ENCODE measurements at regions not wholly inside any gene's neighbourhood (a gene's known extent, or its start where the extent isn't known, plus 50 kb on each side); places are given as distances from the start of the nearest gene placed in this dataset.

DNA sequence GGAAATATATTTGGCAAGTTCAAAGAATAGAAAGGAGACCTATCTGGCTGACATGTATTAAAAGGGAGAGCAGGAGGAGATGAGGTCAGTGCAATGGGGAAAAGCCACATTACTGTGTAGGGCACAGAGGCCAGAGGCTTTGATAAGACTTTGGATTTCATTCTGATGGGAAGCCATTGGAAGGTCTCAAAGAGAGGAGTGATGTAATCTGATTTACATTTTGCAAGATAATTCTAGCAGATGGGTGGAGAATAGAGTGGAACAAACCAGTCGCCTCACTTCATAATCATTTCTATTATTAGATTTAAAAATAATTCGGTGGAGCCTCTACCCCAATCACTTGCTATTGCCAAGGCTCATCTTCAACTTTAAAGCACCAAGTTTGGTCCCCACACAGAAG lies 278.4 kb upstream of the ZC3H12C start:
- no peak for DNase-seq

DNA sequence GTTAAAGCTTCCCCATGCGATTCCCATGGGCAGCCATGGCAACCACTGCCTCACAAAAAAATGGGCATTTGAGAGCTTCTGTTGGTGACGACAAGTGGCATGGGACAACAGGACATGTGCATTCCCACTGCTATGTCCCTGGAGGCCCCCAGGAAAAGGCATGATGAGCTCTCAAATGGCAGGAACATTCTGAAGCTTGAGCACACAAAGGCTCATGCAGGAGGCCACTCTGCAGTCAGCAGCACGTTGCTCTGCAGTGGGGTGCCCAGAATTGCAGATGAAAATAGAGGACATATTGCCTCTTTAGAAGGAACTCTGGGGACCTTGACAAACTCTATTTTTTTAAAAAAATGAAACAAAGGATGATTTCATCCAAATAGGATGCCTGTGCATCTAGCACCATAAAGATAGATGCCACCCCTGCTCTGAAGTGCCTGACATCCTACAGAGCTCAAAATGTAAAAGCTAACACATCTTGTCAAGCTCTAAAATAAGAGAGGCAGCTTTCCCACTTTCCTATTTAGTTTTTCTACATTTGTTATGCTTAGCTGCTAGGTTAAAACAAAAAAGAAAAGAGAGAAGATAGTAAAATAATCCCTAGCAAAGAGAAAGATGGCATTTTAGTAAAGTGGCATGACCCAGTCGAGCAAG lies 277.6 kb upstream of the ZC3H12C start:
- DNase-seq: no peak

DNA sequence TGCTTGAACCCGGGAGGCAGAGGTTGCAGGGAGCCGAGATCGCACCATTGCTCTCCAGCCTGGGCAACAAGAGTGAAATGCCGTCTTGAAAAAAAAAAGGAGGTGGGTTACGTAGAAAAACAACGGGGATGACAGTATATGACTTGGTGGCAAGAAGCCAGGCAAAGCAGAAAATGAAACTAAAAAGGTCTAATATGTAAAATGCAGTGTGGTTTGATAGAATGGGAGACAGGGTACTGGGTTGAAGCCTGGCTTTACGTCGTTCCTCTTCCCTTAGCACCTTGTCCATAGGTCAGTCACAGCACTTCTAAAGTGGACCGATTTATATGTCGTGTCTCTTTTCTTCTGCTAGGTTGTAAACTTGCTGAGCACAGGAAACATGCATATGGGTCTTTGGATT lies 274.9 kb upstream of the ZC3H12C start:
- no peak for DNase-seq

DNA sequence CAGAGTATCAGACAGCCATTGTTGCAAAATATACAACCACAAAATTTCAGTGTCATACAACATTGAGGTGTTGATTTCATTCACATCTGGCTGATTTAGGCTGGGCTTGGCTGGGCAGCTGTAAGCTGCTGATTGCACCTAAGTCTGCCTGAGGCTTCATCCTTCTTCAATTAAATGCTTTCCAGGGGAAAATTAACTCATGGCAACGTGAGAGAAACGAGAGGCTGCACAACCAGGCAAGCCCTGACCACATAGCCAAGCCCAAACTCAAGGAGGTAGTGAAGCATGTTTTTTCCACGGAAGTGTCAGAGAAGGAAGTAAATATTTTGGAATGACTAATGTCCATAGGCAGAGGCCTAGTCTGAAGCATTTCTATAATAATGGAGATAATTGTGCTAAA lies 273.8 kb upstream of the ZC3H12C start:
- DNase-seq: no peak

DNA sequence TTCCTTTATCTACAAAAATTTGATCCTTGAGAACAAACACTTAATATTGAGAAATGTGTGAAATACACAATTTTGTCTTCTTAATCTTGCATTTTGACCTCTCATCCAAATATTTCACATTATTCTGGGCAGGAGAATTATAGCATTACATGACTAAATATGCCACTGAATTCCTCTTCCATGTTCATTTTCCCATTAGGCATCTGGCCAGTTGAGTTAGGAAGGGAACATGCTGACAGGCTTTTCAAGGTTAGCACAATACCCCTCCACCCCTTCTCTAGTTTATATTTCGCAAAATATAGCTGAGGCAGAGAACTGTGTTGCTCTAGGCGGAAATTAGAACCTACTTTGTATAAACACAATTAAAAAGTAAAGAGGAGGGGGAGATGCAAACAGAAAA lies 271.7 kb upstream of the ZC3H12C start:
- no peak for DNase-seq

DNA sequence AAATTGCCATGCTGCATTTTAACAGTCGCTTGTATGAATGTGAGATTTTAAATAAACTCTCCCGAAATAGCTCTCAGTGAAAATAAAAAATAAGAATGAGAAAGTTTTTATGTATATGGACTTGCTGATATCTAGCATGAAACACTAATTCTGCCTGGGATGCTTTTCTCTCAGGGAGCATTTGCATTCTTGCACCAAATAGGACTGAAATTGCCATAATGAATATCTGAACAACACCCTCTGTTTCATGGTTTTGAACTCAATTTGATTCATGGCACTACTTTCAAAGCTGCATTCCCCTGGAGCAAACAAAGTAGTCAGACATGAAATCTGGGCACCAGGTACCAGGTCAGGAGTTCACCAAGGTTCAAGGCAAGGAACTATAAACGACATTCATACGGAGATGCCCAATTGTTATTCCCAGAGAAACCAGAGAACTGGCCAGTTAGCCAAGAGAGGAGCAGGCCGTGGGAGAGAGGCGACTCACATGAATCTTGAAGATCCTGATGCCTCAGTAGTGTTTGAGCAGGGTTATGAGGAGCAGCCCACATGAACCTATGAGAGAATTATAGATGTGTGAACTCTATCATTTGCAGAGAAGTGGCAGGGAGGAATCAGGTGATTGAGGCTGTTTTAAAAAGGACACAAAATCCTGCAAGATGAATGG lies 270.6 kb upstream of the ZC3H12C start:
- DNase-seq: no peak

DNA sequence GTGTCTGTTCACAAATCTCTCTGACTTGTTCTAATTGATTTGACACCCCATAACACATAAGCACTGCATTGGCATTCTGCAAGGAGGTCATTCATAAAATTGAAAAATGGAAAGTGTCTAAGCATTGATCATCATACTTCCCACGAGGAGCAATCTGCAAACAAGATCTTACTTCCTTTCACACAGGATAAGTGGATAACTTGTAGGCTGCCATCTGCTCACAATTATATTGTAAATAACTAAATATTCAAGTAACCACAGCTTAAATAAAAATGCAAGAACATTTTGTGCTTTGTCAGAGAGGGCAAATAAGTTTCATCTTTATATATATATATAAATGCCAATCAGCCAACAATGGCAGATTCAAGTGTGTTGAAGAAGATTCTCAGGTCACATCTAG lies 264.8 kb upstream of the ZC3H12C start:
- no peak for DNase-seq

DNA sequence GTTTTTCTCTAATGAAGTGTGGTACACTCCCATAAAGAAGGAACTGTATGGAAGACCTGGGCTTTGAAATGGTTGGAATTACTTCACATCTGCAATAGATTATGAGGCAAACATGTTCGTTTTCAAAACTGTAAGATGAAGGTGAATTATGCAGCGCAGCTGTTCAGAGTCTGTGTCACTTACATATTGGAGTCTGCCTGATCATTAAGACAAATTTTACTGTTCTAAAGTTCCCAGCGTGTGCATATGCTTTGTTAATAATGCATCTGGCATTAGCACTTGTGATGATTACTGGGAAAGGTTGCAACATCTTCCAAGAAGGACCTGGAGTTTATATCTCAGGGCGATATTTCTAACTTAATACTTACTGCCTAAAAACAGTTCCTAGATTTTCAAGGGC lies 255.2 kb upstream of the ZC3H12C start:
- no peak for DNase-seq

DNA sequence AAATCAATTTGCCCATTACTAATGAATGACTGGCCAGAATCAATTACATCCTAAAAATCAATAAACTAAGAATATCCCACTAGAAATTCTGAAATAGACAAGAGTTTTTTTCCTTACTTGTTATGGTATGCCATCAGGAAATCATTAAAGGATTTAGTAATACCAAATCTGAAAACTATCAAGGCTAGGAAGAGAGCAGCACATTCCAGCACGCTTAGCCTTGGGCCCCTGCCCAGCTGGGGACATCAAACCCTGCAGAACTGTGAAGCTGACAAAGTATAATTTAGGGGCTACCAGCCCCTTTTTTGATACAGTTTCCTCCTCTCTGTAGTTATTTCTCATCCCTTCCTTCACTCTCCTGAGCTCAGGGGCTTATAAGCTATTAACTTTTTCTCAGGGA lies 247.8 kb upstream of the ZC3H12C start:
- no peak for DNase-seq

DNA sequence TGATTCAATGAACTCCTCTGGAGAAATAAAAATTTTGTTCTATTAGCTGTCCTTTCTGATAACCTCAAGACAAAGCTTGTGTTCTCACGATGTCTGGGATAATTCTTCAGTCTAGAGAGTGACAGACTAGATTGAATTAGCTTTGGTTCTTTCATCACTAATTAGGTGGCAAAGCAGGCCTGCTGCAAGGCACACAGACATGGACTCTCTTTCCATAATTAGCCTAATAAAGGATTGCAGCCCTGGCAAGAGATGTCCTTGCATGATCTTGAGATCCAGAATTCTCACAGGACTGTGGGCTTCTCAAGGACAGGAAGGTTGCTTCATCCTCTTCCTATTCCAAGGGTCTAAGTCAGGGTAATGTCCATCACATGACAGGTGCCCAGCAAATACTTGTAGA lies 245.6 kb upstream of the ZC3H12C start:
- DNase-seq: no peak

DNA sequence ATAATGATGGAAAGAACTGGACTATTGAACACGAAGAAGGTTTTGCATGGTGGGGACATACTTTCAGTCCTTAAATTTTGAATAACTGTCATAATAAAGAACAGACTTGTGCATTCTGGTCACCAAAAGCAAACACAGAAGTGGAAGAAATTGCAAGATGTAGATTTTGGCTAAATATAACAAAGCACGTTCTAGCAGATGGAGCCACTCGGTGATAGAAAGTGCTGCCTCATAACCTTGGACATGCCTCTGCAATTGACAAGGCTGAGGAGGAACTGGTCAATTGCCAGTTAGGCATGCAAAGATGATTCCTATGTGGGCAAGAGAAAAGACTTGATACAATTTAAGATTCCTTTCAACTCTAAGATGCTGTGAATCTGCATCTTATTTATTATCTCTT lies 244.1 kb upstream of the ZC3H12C start:
- no peak for DNase-seq

DNA sequence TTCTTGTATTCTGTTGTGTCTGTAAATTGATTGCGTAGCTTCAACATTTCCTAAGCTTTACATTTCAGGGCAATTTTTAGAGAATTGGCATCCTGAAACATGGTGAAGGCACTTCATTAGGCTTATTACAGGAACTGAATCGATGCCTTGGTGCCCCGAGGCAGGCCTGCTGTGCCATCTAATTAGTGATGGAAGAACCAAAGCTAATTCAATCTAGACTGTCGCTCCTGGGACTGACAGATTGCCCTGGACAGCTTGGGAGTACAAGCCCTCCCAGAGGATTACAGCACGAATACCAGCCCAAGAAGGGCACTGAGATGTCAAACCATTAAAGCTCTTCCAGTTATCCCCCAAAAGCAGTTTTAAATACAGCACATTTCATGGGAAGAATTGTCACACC lies 243.2 kb upstream of the ZC3H12C start:
- no peak for DNase-seq

DNA sequence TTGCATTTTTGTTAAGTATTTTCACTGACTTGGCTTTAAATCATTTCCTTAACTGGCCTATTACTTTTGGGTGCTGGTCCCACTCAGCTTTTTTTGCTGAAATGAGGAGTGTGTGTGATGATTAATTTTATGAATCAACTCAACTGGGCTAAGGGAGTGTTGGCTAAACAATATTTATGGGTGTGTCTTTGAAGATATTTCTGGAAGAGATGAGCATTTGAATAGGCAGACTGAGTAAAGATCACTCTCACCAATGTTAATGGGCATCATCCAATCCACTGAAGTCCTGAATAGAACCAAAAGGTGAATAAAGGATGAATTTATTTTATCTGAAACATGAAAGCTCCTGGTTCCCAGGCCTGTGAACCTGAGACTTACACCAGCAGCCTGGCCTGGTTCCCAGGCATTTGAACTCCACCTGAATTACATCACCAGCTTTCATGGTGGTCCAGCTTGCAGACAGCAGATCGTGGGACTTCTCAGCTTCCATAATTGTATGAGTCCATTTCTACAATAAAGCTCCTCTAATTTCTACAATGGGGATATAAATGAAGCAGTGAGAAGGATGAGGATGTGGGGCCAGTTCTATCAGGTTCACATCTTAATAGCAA lies 241.3 kb upstream of the ZC3H12C start:
- DNase-seq: no peak

DNA sequence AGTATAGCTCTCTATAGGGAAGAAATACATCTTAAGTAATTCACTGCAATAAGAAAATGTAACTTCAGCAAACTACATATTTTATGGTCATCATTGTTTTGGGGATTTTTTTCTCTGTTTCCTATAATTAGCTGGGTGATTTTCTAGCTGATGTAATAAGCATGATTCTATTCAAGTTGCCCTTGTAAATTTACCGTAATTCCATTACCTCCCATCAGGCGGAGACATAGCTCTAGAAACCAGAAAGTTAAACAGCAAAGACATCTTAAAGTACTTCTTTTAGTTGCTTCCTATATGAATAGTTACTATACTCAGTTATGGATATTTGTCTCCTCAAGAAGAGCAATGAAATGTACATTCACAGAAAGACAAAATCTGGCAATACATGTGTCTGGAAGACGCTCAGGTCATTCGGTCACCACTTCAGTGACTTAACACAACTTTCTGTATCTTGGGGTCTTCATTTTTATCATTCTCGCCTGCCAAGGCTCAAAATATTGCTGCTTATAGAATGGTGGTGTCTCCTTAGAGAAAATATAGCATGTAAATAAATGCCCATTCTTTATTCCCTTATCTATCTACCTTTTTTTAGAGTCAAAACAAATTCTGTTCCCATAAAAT lies 239.9 kb upstream of the ZC3H12C start:
- DNase-seq: no peak

DNA sequence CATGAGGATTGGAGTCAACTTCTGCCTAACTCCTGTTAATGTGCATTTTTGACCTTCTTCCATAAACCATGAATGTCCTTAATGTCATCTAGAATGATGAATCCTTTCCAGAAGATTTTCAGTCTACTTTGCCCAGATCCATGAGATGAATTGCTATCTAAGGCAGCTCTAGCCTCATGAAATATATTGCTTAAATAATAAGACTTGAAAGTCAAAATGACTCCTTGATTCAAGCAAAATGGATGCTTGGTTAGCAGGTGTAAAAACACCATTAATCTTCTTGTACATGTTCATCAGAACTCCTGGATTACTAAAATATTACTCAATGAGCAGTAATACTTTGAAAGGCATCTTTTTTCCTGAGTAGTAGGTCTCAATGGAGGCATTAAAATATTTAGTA lies 238.5 kb upstream of the ZC3H12C start:
- no peak for DNase-seq

DNA sequence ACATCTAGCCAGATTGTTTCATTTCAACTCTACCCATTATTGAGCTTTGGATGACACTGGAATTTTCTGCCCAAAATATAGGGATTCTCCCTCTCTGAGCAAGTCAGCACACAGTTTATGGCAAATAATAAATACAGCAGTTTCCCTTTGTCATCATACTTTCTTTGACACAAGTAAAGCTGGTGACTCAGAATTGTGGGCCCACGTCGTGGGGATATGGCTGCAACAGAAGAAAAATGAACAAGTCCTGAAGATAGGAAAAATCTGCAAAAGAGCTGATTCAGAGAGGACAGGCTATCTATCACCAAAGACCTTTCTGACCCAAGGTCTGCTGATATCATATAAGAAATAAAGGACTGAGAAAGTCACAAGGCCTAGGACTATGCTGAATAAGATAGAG lies 236.3 kb upstream of the ZC3H12C start:
- DNase-seq: no peak

DNA sequence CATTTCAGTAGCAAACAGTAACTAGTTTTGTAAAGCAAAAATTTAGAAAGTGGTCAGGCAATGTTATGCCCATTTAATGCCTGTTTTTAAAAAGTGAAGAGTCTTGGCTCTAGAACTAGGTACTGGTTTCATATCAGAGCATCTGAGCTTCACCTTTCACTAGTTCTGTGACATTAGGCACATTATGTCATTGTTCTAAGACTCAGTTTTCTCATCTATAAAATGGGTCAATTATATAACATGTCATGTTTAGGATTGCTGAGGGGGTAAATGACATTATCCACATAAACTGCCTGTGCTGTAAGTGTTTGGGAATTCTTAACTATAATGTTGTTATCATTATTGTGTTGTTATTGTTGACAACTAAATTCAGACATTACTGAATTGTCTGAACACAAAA lies 235.6 kb upstream of the ZC3H12C start:
- no peak for DNase-seq

DNA sequence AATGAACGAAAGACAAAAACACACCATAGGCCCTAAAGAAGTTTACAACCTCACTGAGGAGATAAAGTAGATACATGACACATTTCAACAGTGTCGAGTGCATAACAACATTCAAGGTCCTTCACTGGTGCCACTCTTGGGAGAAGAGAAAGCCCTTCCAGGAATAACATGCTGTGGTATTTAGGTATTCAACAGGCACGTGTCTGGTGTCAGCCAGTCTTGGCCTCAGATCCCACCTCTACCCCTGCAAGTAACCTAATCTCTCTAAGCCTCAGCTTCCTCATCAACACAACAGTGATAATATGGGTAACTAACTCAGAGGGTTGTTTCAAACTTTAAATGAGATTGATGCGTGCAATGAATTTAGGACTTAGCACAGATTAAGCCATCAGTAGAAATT lies 235.0 kb upstream of the ZC3H12C start:
- DNase-seq: no peak

DNA sequence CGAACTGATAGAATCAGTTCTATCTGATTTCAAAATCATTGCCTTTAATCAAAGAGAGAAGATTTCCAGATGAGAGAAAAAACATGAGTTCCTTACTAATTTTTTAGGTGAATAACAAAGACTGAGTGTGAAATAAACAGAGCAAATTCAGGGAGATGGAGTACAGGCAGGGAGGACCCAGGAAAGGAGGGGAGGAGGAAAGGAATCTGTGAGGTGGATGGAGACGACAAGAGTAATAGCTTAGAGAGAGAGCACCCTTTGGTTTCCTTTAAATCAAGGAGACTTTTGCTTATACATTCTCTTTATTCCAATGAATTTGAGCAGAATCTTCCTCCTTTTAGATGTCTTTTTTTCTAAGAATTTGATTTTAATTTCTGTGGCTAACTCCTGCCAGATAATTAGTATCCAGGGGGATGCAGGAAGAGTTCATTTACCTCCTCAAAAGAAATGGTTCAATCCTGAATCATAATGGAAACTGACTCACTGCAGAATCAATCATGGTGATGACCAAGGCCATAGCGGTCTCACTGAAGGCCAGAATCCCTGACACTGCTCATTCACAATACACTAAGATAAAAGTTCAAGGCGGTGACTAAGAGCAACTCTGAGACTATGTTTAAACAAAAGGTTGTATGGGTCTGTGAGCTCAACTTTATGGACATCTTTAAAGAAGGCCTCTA lies 234.0 kb upstream of the ZC3H12C start:
- no peak for DNase-seq

DNA sequence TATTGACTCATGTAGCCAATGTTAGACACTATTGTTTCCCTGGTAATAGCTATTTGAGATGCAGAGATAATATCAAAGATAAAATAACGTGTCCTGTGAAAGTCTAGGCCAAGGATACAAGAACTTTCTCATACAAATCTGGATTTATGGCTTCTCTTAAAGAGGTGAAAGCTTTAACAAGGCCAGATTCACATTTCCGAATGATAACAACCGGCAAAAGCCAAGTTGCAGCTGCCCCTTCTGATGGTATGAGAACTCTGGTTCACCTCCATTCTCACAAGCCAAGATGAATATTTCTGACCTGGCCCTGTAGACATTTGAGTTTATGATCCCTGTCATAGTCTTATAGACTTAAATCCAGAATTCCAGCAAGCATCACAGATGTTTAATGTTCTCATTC lies 230.4 kb upstream of the ZC3H12C start:
- no peak for DNase-seq

DNA sequence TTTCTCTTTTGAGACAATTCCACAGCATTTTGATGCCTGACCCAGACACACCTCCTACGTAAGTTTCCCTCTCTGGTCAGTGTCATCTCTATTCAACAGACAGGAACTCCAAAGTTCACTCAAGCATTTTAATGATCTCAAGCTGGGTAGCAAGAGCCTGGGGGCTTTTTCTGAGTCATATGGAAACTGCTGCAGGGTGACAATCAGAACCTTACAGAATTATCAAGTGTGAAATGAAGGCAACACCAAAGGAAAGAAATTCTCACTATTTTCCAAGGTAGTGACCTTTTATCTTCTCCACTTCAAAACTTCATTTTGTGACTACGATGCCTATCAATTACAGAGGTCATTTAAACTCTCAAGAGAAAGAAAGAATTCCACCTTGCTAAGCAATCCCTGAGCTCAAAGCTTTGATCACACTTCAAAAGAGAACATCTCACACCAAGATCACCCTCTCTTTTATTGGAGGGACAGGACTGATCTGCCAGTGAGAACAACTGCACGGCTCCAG lies 229.0 kb upstream of the ZC3H12C start:
- no peak for DNase-seq

DNA sequence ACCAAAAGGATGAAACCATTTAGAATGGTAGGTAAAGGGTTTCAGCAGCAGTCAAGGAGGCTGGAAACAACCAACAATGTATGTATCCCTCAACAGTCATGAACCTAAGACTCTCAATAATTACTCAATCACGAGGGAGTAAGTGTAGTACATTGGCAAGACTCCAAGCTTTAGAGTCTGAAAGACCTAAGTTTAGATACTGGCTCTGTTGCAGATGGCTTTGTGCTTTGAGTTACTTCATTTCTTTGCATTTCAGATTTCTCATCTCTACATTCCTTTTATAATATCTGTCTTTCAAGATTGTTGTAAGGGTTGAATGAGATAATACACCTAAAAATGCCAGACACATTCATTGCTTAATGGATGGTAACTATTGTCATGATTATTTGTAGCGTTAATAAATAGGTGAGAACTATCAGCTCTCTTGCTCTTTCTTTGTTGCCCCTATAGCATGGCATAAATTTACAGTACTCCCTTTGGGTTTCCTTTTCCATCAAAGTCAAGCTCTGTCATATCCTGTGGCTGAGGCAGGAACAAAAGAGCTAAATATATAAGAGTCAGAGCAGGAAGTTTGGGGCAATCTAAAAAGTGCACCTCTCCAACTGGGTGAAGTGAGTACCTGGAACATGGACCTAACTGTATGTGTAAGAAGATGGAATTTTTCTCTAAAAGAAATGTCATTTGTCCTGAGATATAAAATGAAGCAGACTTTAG lies 228.2 kb upstream of the ZC3H12C start:
- no peak for DNase-seq
